ENCODE measurements at regions not wholly inside any gene's neighbourhood (a gene's known extent, or its start where the extent isn't known, plus 50 kb on each side); places are given as distances from the start of the nearest gene placed in this dataset.

DNA sequence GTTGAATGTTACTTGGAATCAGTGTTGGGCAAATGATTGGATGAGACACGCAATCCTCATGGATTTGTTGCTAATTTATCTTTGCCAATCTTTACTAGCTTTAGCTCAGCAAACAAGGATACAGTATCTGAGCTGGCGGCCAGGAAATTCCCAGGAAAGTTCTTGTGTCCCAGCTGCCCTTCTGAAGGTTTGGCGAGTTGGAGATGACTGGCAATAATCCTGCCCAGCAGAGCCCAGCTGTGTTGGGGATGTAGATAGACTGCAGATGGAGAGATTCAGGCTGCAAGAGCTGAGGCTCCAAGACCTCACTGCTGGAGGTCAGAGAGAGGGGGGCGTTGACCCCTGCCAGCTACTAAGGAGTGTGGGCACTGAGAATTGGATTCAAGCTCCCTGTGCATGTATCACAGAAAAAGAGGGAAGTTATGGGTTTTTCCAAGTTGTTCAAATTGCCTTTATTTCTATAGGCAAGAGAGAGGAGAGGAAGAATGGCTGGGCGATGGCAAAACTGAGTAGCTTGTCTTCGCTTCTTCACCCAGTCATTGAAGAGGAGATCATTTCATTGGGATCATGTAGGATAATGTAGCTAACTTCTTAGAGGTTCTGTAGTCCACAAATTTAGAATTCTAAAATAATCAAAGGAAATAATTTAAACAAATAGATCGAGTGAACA is 506.8 kb upstream of the LRATD1 start:
- no peak for TF ChIP-seq CTCF (IDR thresholded peaks at IDR 0.05; ENCODE audit: poor library complexity, severe bottlenecking)
- Histone ChIP-seq H3K9me3 (ENCODE audit: severe bottlenecking) (no peaks in the 10 kb centered on the region), H3K27me3 (ENCODE audit: insufficient read depth, poor library complexity, severe bottlenecking) (no peaks in the 10 kb centered on the region), H3K27ac (ENCODE audit: poor library complexity, severe bottlenecking) (no peak overlapping the region), H3K36me3 (ENCODE audit: low read depth) (no peaks in the 10 kb centered on the region), H3K4me1 (ENCODE audit: insufficient read depth, poor library complexity, severe bottlenecking) (no peaks in the 10 kb centered on the region), H3K4me3 (ENCODE audit: severe bottlenecking) (no peak overlapping the region)
- ATAC-seq (ENCODE audit: low read depth): no peak
- DNase-seq (ENCODE audit: low spot score): no peak

DNA sequence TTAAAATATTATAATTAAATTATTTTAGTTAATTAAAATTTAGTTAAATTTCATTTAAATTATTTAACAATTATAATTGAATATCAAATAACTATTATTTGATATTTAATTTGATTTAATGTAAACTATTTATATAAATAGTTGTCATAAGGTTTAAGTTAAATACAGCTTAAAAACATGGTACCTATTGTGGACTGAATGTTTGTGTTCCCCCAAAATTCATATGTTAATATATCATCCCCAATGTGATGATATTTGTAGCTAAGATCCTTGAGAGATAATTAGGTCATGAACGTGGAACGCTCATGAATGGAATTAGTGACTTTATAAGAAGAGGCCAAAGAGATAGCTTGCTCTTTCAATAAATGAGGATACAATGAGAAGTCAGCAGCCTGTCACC is 505.7 kb upstream of the LRATD1 start:
- no peaks in the 10 kb centered on the region for H3K9me3 ChIP-seq (ENCODE audit: severe bottlenecking)
- no peak for ATAC-seq (ENCODE audit: low read depth)
- no peaks in the 10 kb centered on the region for H3K36me3 ChIP-seq (ENCODE audit: low read depth)
- no peak for DNase-seq (ENCODE audit: low spot score)
- H3K27me3 ChIP-seq (ENCODE audit: insufficient read depth, poor library complexity, severe bottlenecking): no peaks in the 10 kb centered on the region
- no peak overlapping the region for H3K4me3 ChIP-seq (ENCODE audit: severe bottlenecking)
- TF ChIP-seq CTCF (IDR thresholded peaks at IDR 0.05; ENCODE audit: poor library complexity, severe bottlenecking): no peak
- H3K4me1 ChIP-seq (ENCODE audit: insufficient read depth, poor library complexity, severe bottlenecking): no peaks in the 10 kb centered on the region
- H3K27ac ChIP-seq (ENCODE audit: poor library complexity, severe bottlenecking): no peak overlapping the region

GRCh38 chr2:14127765-14128164 is 504.8 kb upstream of the LRATD1 start:
- TF ChIP-seq CTCF (IDR thresholded peaks at IDR 0.05; ENCODE audit: poor library complexity, severe bottlenecking): no peak
- Histone ChIP-seq H3K4me3 (ENCODE audit: severe bottlenecking) (no peak overlapping the region), H3K4me1 (ENCODE audit: insufficient read depth, poor library complexity, severe bottlenecking) (no peaks in the 10 kb centered on the region), H3K27me3 (ENCODE audit: insufficient read depth, poor library complexity, severe bottlenecking) (no peaks in the 10 kb centered on the region), H3K27ac (ENCODE audit: poor library complexity, severe bottlenecking) (no peak overlapping the region), H3K9me3 (ENCODE audit: severe bottlenecking) (no peaks in the 10 kb centered on the region), H3K36me3 (ENCODE audit: low read depth) (no peaks in the 10 kb centered on the region)
- ATAC-seq (ENCODE audit: low read depth) (no peak), DNase-seq (ENCODE audit: low spot score) (no peak)

GRCh38 chr2:14132386-14132785 is 500.1 kb upstream of the LRATD1 start:
- no peaks in the 10 kb centered on the region for H3K36me3 ChIP-seq (ENCODE audit: low read depth)
- H3K27me3 ChIP-seq (ENCODE audit: insufficient read depth, poor library complexity, severe bottlenecking): no peaks in the 10 kb centered on the region
- no peak for DNase-seq (ENCODE audit: low spot score)
- no peak for ATAC-seq (ENCODE audit: low read depth)
- TF ChIP-seq CTCF (IDR thresholded peaks at IDR 0.05; ENCODE audit: poor library complexity, severe bottlenecking): no peak
- H3K4me1 ChIP-seq (ENCODE audit: insufficient read depth, poor library complexity, severe bottlenecking): no peaks in the 10 kb centered on the region
- H3K4me3 ChIP-seq (ENCODE audit: severe bottlenecking): no peak overlapping the region
- no peak overlapping the region for H3K27ac ChIP-seq (ENCODE audit: poor library complexity, severe bottlenecking)
- no peaks in the 10 kb centered on the region for H3K9me3 ChIP-seq (ENCODE audit: severe bottlenecking)

GRCh38 chr2:14134771-14135170 is 497.7 kb upstream of the LRATD1 start:
- no peak for TF ChIP-seq CTCF (IDR thresholded peaks at IDR 0.05; ENCODE audit: poor library complexity, severe bottlenecking)
- Histone ChIP-seq H3K9me3 (ENCODE audit: severe bottlenecking) (no peaks in the 10 kb centered on the region), H3K4me1 (ENCODE audit: insufficient read depth, poor library complexity, severe bottlenecking) (no peaks in the 10 kb centered on the region), H3K4me3 (ENCODE audit: severe bottlenecking) (no peak overlapping the region), H3K27me3 (ENCODE audit: insufficient read depth, poor library complexity, severe bottlenecking) (no peaks in the 10 kb centered on the region), H3K27ac (ENCODE audit: poor library complexity, severe bottlenecking) (no peak overlapping the region), H3K36me3 (ENCODE audit: low read depth) (no peaks in the 10 kb centered on the region)
- no peak for ATAC-seq (ENCODE audit: low read depth)
- no peak for DNase-seq (ENCODE audit: low spot score)

Data from RWPE2 (cell line).